HCT116 (cell line): ENCODE measurements at regions not wholly inside any gene's neighbourhood (a gene's known extent, or its start where the extent isn't known, plus 50 kb on each side); places are given as distances from the start of the nearest gene placed in this dataset.

Experiments
- ATAC-seq: fragments of 200-7000 bp; cut with Tn5 transposase; 2 replicates; pipeline ENCODE4 v1.9.1; 2020; ENCODE audit warnings: mild to moderate bottlenecking, moderate library complexity
- BruUV-seq: library from RNA; stranded (reverse); fragments of 400-500 nt; replicated peaks from 2 replicates; lab custom pipeline; 2021; lab: Mats Ljungman, UMichigan
- CTCF ChIA-PET: fragments of 300-600 bp; sonication (Branson Sonifier 250); formaldehyde crosslinking; loops from one replicate; lab custom pipeline; 2021; ENCODE audit warnings: antibody characterized with exemption; lab: Charles Lee
- POLR2A ChIA-PET: fragments of 300-600, 350-600 bp; sonication (Branson Sonifier 250); formaldehyde crosslinking; loops from one replicate; lab custom pipeline; 2021; ENCODE audit warnings: antibody characterized with exemption; lab: Charles Lee
- RAD21 ChIA-PET, 2 experiments: fragments of 300-600 bp; sonication (Branson Sonifier 250); formaldehyde crosslinking; loops; one replicate each; lab custom pipeline; 2023; ENCODE audit warnings: low total read pairs in 2 of 2; ENCODE audit not compliant: uncharacterized antibody in 2 of 2, unreplicated experiment in 2 of 2, low non-redundant PET in 1 of 2; lab: Charles Lee
- DNase-seq: peaks from one replicate; pipeline ENCODE4 v3.0.0-alpha.2; 2010; ENCODE audit warnings: low read depth, low spot score
- H2AFZ ChIP-seq: fragments of 200-600 bp; shearing (Covaris generic), sonication (generic); 2 replicates; pipeline ENCODE4 v1.6.1; 2017; ENCODE audit warnings: low read depth, mixed run types, mixed read lengths, antibody characterized with exemption, low read length; ENCODE audit not compliant: poor library complexity, severe bottlenecking
- H3K27ac ChIP-seq: 2 replicates; pipeline ENCODE4 v1.5.1; 2012; ENCODE audit warnings: low read depth, low read length
- H3K27me3 ChIP-seq: fragments of 200-600 bp; sonication (generic); 2 replicates; pipeline ENCODE4 v1.6.1; 2016; ENCODE audit warnings: mixed run types, low read length, mixed read lengths; ENCODE audit not compliant: insufficient read depth
- H3K36me3 ChIP-seq, 2 experiments: fragments of 200-500 bp in 1 of 2; fragments of 200-600 bp in 1 of 2; sonication (Bioruptor generic) in 1 of 2; sonication (generic) in 1 of 2; 2 replicates each; pipeline versions ENCODE4 v1.5.1 to v1.6.1; 2014 to 2016; ENCODE audit warnings: low read length in 2 of 2, inconsistent platforms in 1 of 2, mixed read lengths in 1 of 2, mixed run types in 1 of 2; ENCODE audit not compliant: insufficient read depth in 2 of 2, control insufficient read depth in 1 of 2
- H3K4me1 ChIP-seq, 2 experiments: fragments of 200-600 bp in 1 of 2; sonication (generic) in 1 of 2; 2 replicates each; pipeline versions ENCODE4 v1.5.1 to v1.6.1; 2012 to 2017; ENCODE audit warnings: low read length in 2 of 2, inconsistent platforms in 1 of 2, mild to moderate bottlenecking in 1 of 2, mixed read lengths in 1 of 2, mixed run types in 1 of 2, moderate library complexity in 1 of 2; ENCODE audit not compliant: insufficient read depth in 2 of 2, control insufficient read depth in 1 of 2
- H3K4me2 ChIP-seq: fragments of 200-600 bp; sonication (generic); 2 replicates; pipeline ENCODE4 v1.6.1; 2017; ENCODE audit warnings: mixed run types, low read length, mixed read lengths
- H3K4me3 ChIP-seq, 2 experiments: fragments of 200-600 bp in 1 of 2; sonication (generic) in 1 of 2; replicated peaks in 1 of 2; 2 replicates each; pipeline ENCODE4 v1.5.1; 2011 to 2016; ENCODE audit warnings: low read length in 2 of 2, control low read depth in 1 of 2, low read depth in 1 of 2, mild to moderate bottlenecking in 1 of 2, mixed read lengths in 1 of 2, mixed run types in 1 of 2
- H3K79me2 ChIP-seq: fragments of 200-600 bp; sonication (generic); 2 replicates; pipeline ENCODE4 v1.6.1; 2017; ENCODE audit warnings: mild to moderate bottlenecking, mixed run types, low read length, moderate library complexity, mixed read lengths; ENCODE audit not compliant: insufficient read depth
- H3K9ac ChIP-seq: fragments of 200-600 bp; sonication (generic); 2 replicates; pipeline ENCODE4 v1.6.1; 2016; ENCODE audit warnings: low read length, mixed read lengths
- H3K9me2 ChIP-seq: fragments of 200-600 bp; sonication (generic), shearing (Covaris generic); 2 replicates; pipeline ENCODE4 v1.6.1; 2017; ENCODE audit warnings: mixed run types, mild to moderate bottlenecking, moderate library complexity; ENCODE audit not compliant: insufficient read depth
- H3K9me3 ChIP-seq, 2 experiments: fragments of 200-500 bp in 1 of 2; fragments of 200-600 bp in 1 of 2; sonication (Bioruptor generic) in 1 of 2; sonication (generic) in 1 of 2; 2 replicates each; pipeline ENCODE4 v1.6.1; 2014 to 2017; ENCODE audit warnings: low read length in 2 of 2, mixed read lengths in 2 of 2, inconsistent platforms in 1 of 2, low read depth in 1 of 2, mild to moderate bottlenecking in 1 of 2, mixed run types in 1 of 2, moderate library complexity in 1 of 2; ENCODE audit not compliant: control insufficient read depth in 1 of 2, insufficient read depth in 1 of 2
- H4K20me1 ChIP-seq: fragments of 200-600 bp; sonication (generic), shearing (Covaris generic); 2 replicates; pipeline ENCODE4 v1.6.1; 2017; ENCODE audit warnings: mixed run types, mild to moderate bottlenecking, moderate library complexity; ENCODE audit not compliant: insufficient read depth
- CEBPB ChIP-seq: IDR thresholded peaks from 2 replicates; pipeline ENCODE4 v1.6.1; 2012; ENCODE audit warnings: low read depth
- ELF1 ChIP-seq: IDR thresholded peaks from 2 replicates; pipeline ENCODE4 v1.6.1; 2012; ENCODE audit warnings: low read depth, borderline replicate concordance
- EZH2 ChIP-seq: fragments of 200-600 bp; sonication (generic); IDR thresholded peaks from 2 replicates; pipeline ENCODE4 v1.6.1; 2017; ENCODE audit warnings: antibody characterized with exemption, mixed run types
- EZH2phosphoT487 ChIP-seq: fragments of 200-600 bp; IDR thresholded peaks from 2 replicates; pipeline ENCODE4 v1.6.1; 2018; ENCODE audit warnings: antibody characterized with exemption, borderline replicate concordance
- FOSL1 ChIP-seq: IDR thresholded peaks from 2 replicates; pipeline ENCODE4 v1.6.1; 2012; ENCODE audit warnings: low read depth
- JUND ChIP-seq: IDR thresholded peaks from 2 replicates; pipeline ENCODE4 v1.6.1; 2012
- POLR2A ChIP-seq: IDR thresholded peaks from 2 replicates; pipeline ENCODE4 v1.7.0; 2011; ENCODE audit warnings: borderline replicate concordance; ENCODE audit not compliant: insufficient read depth, insufficient read length; ENCODE audit errors: extremely low read depth
- POLR2AphosphoS5 ChIP-seq: IDR thresholded peaks from 2 replicates; pipeline ENCODE4 v1.6.1; 2011; ENCODE audit warnings: mild to moderate bottlenecking, low read depth, low read length, moderate library complexity
- RAD21 ChIP-seq: IDR thresholded peaks from 2 replicates; pipeline ENCODE4 v1.6.1; 2012; ENCODE audit warnings: low read depth, mild to moderate bottlenecking
- REST ChIP-seq: IDR thresholded peaks from 2 replicates; pipeline ENCODE4 v1.6.1; 2012; ENCODE audit warnings: low read depth
- SIN3A ChIP-seq: IDR thresholded peaks from 2 replicates; pipeline ENCODE4 v1.6.1; 2012; ENCODE audit warnings: low read depth
- SRF ChIP-seq: IDR thresholded peaks from 2 replicates; pipeline ENCODE4 v1.6.1; 2012; ENCODE audit warnings: low read depth
- YY1 ChIP-seq: IDR thresholded peaks from 2 replicates; pipeline ENCODE4 v1.6.1; 2011; ENCODE audit warnings: low read length, low read depth, moderate library complexity, mild to moderate bottlenecking; ENCODE audit not compliant: insufficient replicate concordance; ENCODE audit errors: extremely low read depth
- ZFX ChIP-seq: fragments of 450-650 bp; IDR thresholded peaks from 2 replicates; pipeline ENCODE4 v1.6.1; 2017
- ZNF274 ChIP-seq: fragments of 200-500 bp; sonication (Bioruptor generic); IDR thresholded peaks from 2 replicates; pipeline ENCODE4 v1.6.1; 2014; ENCODE audit warnings: mild to moderate bottlenecking, low read depth, low read length, inconsistent platforms
- intact Hi-C: fragments of 100-400 bp; cut with micrococcal nuclease; formaldehyde crosslinking; loops from 2 replicates; pipeline ENCODE4 v1.10.0; 2022
- TF ChIP-seq, protein P1 (sequence below): IDR thresholded peaks from 2 replicates; pipeline ENCODE4 v1.6.1; 2011; ENCODE audit warnings: mild to moderate bottlenecking, low read length, moderate library complexity; ENCODE audit not compliant: insufficient replicate concordance; ENCODE audit errors: extremely low read depth
- TF ChIP-seq, protein P2 (sequence below): IDR thresholded peaks from 2 replicates; pipeline ENCODE4 v1.6.1; 2012
- TF ChIP-seq, protein P3 (sequence below): IDR thresholded peaks from 2 replicates; pipeline ENCODE4 v1.6.1; 2012

DNA sequence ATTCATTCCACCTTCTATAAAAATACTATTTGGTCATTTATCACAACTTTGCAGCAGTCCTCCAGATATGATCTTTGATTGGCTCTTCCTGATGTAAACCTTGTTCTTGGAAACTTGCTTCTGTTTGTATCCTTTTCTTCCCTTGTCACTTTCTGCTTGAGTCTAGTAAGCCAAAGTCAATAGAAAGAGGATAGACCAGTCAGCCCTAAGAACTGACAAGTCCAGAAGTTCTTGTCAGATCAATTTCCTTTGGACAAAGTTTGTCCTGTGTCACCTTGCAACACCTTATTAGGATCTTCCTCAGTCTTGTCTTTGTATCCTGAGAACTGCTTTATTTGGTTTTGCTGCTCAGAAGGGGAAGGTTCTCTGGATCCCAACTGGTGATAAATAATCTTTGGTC is 87.9 kb upstream of the CCDC54 start:
- H3K4me1 ChIP-seq: no peaks in the 10 kb centered on the region
- ATAC-seq: no peak
- no peaks in the 10 kb centered on the region for H3K36me3 ChIP-seq
- ChIA-PET RAD21 (no interaction called here), CTCF (no interaction called here), POLR2A (no interaction called here)
- peak overlapping the region; percentile 7 for H2AFZ ChIP-seq
- H3K9me3 ChIP-seq: no peaks in the 10 kb centered on the region
- no peak for DNase-seq
- H3K79me2 ChIP-seq: no peaks in the 10 kb centered on the region
- TF ChIP-seq ZNF274 (no peak), POLR2AphosphoS5 (no peak), POLR2A (no peak), SIN3A (no peak), FOSL1 (no peak), ELF1 (no peak), SRF (no peak), EZH2phosphoT487 (no peak), ZFX (no peak), YY1 (no peak), CEBPB (no peak), JUND (no peak), EZH2 (no peak), RAD21 (no peak), REST (no peak)
- TF ChIP-seq, protein P1, sequence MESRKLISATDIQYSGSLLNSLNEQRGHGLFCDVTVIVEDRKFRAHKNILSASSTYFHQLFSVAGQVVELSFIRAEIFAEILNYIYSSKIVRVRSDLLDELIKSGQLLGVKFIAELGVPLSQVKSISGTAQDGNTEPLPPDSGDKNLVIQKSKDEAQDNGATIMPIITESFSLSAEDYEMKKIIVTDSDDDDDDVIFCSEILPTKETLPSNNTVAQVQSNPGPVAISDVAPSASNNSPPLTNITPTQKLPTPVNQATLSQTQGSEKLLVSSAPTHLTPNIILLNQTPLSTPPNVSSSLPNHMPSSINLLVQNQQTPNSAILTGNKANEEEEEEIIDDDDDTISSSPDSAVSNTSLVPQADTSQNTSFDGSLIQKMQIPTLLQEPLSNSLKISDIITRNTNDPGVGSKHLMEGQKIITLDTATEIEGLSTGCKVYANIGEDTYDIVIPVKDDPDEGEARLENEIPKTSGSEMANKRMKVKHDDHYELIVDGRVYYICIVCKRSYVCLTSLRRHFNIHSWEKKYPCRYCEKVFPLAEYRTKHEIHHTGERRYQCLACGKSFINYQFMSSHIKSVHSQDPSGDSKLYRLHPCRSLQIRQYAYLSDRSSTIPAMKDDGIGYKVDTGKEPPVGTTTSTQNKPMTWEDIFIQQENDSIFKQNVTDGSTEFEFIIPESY: no peak
- TF ChIP-seq, protein P2, sequence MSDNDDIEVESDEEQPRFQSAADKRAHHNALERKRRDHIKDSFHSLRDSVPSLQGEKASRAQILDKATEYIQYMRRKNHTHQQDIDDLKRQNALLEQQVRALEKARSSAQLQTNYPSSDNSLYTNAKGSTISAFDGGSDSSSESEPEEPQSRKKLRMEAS: no peak
- TF ChIP-seq, protein P3, sequence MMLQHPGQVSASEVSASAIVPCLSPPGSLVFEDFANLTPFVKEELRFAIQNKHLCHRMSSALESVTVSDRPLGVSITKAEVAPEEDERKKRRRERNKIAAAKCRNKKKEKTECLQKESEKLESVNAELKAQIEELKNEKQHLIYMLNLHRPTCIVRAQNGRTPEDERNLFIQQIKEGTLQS: no peak
- no peaks in the 10 kb centered on the region for H4K20me1 ChIP-seq
- intact Hi-C loops: no loop called here
- H3K9ac ChIP-seq: no peak overlapping the region
- no peak overlapping the region for H3K27ac ChIP-seq
- no peaks in the 10 kb centered on the region for H3K9me2 ChIP-seq
- no peak overlapping the region for H3K4me2 ChIP-seq
- no peak overlapping the region for H3K4me3 ChIP-seq
- H3K27me3 ChIP-seq: no peaks in the 10 kb centered on the region
- no TSS peak for BruUV-seq
